HG02759 (cell line): ENCODE measurements at regions not wholly inside any gene's neighbourhood (a gene's known extent, or its start where the extent isn't known, plus 50 kb on each side); places are given as distances from the start of the nearest gene placed in this dataset.

Source experiments
- ATAC-seq: cut with Tn5 transposase; IDR thresholded peaks from one replicate; pipeline ENCODE4 v1.9.1; 2021; ENCODE audit warnings: mild to moderate bottlenecking, moderate library complexity; ENCODE audit not compliant: unreplicated experiment

- ATAC-seq, result no peak
These were observed 605.2 kb downstream of the KCNJ2 start for GRCh38 chr17:70774339-70775117.

GRCh38 chr17:70775679-70776078 is 606.3 kb downstream of the KCNJ2 start:
- ATAC-seq, result no peak

DNA sequence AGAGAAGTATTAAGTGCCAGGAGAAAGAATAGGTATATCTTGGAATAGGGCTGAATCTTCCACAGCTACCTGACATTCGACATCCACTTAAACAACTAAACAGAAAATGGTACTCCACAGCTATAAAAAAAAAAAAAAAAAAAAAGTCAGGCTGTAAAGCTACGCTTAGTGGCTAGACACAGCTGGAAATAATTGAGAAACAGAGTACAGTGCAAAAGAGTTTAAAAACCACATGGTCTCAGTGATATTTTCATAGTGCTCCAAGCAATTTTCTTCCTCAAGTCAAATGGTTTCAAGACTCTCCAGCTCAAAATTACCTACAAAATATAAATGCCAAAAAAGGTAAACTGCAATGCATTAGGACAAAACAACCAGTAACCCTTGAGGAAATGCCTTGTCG is 607.1 kb downstream of the KCNJ2 start:
- no peak for ATAC-seq

DNA sequence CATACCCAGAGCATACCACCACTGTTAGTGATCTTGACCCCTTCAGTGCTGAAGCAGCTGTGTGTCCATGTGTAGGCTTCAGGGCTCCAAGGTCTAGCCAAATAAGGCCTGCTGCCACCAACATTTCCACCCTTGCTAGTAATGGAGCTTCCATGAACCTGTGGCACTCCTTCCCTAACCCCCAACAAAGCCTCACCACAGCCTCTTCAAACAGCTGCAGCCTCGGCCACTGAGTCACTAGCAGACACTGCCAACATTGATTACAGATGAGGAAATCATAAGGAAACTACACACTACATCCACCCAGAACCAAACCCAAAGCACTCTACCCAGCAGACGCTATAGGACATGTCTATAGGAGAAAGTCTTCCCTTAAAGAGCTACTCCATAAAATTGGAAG is 610.7 kb downstream of the KCNJ2 start:
- ATAC-seq, result no peak

- ATAC-seq, result no peak
These were observed 616.7 kb downstream of the KCNJ2 start for GRCh38 chr17:70786081-70786480.

GRCh38 chr17:70787721-70788300 is 618.5 kb downstream of the KCNJ2 start:
- no peak for ATAC-seq

DNA sequence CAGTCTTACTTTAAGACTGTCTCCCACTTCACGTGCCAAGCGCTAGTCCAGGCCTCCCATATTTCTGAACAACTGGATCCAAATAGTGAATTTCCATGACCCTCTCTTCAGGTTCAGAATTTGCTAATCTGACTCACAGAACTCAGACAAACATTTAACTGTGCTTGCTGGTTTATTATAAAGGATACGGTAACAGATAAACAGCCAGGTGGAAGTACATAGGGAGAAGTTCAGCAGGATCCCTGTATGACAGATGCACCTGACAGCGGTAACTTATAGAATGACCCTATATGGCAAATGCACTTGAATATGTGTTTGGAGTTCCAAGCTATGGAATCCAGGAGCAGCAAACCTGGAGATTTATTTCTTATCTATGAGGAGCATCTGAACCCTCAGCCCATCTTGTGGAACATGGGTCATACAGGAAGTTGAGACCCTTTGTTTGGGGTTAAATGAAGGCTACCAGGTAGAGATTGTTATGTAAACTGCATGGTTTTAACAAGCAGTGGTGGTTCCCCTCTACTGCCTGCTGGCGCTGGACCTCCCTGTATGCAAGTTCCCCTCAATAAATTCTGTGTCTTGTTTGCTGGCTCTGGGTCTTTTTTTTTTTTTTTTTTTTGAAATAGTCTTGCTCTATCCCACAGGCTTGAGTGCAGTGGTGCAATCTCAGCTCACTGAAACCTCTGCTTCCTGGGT is 622.6 kb downstream of the KCNJ2 start:
- ATAC-seq, result no peak

DNA sequence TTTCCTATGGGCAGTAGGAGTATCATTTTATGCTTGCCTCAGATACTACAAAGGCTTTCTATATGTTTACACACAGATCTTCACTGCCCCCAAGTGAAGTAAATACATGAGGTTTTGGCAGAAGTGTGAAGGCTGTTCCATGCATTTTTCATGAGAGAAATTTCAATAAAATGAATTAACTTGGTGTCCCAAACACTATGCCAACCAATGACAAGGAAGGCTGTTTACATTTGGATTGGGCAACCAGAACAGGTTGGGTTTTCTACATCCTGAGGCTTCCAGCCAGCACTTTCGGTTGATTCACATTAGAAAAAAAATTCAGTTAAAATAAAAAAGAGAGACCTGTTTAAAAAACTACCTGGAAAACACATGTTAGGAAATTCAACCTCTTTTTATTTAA is 625.4 kb downstream of the KCNJ2 start:
- ATAC-seq, result no peak

- ATAC-seq, result no peak
These were observed 626.3 kb downstream of the KCNJ2 start for GRCh38 chr17:70795620-70796019.

- ATAC-seq, result no peak
These were observed 627.4 kb downstream of the KCNJ2 start for GRCh38 chr17:70796757-70797156.

DNA sequence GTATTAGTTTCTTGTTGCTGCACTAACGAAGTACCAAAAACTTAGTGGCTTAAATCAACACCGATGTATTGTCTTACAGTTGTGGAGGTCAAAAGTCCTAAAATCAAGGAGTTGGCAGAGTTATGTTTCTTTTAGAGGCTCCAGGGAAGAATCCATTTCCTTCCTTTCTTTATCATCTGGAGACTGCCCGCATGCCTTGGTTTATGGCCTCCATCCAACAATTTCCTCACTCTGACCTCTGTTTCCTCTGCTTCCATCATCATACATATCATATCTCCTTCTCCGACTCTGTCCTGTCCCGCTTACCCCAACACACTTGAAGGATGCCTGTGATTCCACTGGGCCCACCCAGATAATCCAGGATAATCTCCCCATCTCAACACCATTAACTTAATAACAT is 627.8 kb downstream of the KCNJ2 start:
- ATAC-seq, result no peak

DNA sequence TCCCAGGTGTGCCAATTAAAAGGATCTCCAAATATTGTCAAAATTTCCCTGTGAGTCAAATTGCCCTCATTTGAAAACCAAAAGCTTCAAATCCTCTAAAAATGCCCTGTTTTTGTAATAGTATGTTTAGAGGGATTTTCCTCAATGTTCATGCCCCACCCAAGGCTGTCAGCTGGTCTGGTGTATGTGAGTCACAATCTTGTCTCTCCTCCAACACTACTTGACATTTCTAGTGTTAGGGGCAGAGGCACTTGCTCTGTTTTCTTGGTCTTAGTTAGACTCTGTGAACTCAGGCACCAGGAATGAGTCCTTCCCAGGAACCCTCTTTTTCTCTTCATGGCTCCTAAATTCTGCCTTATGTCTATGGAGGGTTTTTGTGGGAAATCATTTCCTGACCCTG is 634.8 kb downstream of the KCNJ2 start:
- no peak for ATAC-seq

- no peak for ATAC-seq
These were observed 639.3 kb downstream of the KCNJ2 start for GRCh38 chr17:70808596-70808995.

DNA sequence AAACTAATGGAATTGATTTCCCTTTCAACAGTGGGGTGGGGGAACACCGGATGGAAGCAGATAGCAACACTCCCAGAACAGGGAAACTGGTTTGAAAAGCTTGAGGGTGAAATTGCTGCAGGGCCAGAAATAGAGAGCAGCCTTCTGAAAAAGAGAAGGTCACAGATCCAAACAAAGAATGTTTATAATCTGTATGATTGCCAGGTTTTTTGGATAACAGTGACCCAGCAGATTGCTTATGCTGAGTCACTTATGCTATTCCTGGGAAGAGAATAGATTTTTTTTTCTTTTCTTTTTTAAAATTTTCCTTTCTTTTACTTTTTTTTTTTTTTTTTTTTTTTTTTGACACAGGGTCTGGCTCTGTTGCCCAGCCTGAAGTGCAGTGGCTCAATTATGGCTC is 641.3 kb downstream of the KCNJ2 start:
- ATAC-seq, result no peak

DNA sequence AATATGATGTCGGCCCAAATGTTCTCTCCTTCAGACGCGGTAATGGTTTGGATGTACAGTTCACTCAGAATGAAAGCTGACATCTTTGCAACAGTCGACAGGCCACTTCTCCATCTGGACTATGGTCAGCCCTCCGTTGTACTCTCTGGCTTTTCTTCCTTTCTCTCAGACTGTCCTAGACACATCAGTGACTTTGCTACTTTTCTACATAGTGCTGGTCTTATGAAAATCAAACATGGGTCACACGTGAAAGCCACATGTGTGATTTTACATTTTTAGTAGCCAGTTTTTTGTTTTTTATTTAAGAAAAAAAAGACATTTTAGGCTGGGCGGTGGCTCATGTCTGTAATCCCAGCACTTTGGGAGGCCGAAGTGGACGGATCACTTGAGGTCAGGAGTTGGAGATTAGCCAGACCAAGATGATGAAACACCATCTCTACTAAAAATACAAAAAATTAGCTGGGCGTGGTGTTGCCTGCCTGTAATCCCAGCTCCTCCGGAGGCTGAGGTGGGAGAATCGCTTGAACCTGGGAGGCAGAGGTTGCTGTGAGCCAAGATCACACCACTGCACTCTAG is 644.1 kb downstream of the KCNJ2 start:
- ATAC-seq, result no peak

- no peak for ATAC-seq
These were observed 649.9 kb downstream of the KCNJ2 start for GRCh38 chr17:70819183-70819582.

- no peak for ATAC-seq
These were observed 650.9 kb downstream of the KCNJ2 start for GRCh38 chr17:70820276-70820675.

GRCh38 chr17:70825321-70826125 is 656.2 kb downstream of the KCNJ2 start:
- no peak for ATAC-seq

GRCh38 chr17:70829876-70830275 is 660.5 kb downstream of the KCNJ2 start:
- no peak for ATAC-seq

- ATAC-seq, result no peak
These were observed 664.7 kb downstream of the KCNJ2 start for GRCh38 chr17:70834039-70834438.

- ATAC-seq, result no peak
These were observed 679.5 kb downstream of the KCNJ2 start for GRCh38 chr17:70848785-70849184.
